ENCODE measurements at regions not wholly inside any gene's neighbourhood (a gene's known extent, or its start where the extent isn't known, plus 50 kb on each side); places are given as distances from the start of the nearest gene placed in this dataset.

DNA sequence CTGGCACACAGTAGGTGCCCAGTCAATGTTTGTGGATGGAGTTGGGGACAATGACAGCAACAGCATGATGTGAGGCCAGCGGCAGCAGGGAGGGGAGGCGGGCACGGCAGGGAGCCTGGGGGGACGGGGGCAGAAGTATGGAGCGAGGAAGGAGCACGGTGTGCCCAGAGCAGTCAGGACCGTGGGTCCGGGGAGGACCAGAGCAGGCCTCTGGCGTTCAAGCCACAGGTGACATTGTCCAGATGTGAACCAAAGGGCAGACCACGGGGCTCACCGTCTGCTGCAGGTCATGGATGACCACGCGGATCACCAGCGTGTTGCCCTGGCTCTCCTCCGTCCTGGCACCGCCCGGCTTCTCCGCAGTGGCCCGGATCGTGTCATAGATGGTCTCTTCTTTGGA, 105.5 kb downstream of the SHANK2 start:
- no peak for TF ChIP-seq CTCF (conservative IDR thresholded peaks at IDR 0.05; ENCODE audit: low read length)
- TF ChIP-seq EZH2phosphoT487 (IDR thresholded peaks at IDR 0.05; ENCODE audit: borderline replicate concordance): no peak
